NCI-H146 treated with DMSO at 0.1 percent for 48 hours (cell line): ENCODE measurements at regions not wholly inside any gene's neighbourhood (a gene's known extent, or its start where the extent isn't known, plus 50 kb on each side); places are given as distances from the start of the nearest gene placed in this dataset.
"Not testable (repeated sequence)": the region's sequence is repeated elsewhere in the genome, so short reads cannot be mapped to it uniquely, and the experiment has no call there.

Experiments used
- DNase-seq: peaks from one replicate; lab custom pipeline; 2025; ENCODE audit not compliant: unreplicated experiment; lab: John Stamatoyannopoulos, UW

DNA sequence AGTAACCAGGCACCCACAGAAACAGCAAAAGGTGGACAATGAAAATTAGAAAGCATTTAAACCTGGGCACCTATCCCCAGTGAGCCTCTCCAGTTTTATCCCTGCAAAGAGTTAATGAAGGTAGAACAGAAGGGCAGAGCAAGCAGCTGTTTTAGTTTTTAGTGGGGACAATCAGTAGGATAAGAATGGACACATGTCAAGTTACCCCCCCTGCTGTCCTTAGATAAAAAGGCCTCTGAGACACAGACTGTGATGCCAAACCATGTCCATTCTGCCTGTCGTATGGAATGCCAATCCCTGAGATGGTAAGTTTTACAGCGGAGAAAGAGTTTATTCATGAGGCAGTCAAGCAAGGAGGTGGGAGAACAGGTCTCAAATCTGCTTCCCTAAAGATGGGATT is 162.6 kb upstream of the AGR3 start:
- no peak for DNase-seq

DNA sequence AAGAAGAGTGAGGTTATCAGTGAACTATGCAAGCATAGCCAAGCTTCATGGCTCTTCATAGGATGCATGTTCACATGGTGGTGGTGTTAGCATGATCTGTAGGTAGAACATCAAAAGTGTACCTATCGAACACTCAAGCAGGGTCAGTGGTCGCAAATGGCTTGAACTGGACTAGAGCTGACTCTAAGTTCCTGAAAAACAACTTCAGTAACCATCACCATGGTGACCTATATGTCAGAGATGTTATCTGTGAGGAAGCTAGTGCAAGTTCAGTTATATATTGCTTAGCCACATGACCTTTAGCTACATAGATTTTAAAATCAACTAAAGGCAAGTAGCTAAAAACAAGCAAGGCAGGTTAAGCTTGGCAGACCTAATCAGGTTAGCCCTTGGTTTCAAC is 163.1 kb upstream of the AGR3 start:
- DNase-seq = no peak

DNA sequence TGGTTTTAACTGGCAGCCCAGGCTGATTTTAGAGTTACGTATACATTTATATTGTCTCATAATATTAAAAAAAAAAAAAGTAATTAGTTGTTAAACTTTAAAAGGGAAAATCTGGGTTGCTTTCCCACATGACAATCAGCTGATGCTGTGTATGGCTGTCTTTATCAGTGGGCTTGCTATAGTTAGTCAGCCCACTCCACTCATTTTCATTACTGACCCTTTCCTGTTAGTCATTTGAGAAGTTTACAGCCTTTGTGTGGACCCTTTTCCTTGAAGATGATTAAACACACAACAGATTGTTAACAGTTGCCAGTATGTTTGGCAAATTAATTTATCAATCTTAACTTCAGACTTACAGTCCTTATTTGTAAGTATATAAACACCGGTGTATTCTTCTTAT is 164.5 kb upstream of the AGR3 start:
- DNase-seq = no peak

DNA sequence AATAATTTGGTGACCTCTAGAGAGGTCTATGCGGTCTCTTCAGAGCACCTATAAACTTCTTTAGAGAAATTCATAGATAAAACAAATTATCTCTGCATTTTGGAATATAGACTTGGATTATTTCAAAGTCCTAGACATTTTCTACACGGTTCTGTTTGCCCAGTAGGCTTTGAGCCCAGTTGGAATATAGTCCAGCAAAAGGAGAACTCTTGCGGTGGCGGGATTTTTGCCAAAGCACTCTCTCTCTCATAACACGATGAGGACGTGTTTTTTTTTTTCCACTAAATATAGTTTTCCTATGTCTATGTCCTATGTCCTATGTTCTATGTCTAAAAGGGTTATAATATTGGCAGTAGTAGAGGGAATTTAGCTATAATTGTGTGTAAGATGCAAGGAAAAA is 164.9 kb upstream of the AGR3 start:
- no peak for DNase-seq

DNA sequence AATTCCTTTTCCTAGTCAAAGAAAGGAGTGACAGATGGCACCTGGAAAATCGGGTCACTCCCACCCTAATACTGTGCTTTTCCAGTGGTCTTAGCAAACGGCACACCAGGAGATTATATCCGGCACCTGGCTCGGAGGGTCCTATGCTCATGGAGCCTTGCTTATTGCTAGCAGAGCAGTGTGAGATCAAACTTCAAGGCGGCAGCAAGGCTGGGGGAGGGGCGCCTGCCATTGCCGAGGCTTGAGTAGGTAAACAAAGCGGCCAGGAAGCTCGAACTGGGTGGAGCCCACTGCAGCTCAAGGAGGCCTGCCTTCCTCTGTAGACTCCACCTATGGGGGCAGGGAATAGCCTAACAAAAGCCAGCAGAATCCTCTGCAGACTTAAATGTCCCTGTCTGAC is 171.4 kb upstream of the AGR3 start:
- DNase-seq = not testable (repeated sequence)

DNA sequence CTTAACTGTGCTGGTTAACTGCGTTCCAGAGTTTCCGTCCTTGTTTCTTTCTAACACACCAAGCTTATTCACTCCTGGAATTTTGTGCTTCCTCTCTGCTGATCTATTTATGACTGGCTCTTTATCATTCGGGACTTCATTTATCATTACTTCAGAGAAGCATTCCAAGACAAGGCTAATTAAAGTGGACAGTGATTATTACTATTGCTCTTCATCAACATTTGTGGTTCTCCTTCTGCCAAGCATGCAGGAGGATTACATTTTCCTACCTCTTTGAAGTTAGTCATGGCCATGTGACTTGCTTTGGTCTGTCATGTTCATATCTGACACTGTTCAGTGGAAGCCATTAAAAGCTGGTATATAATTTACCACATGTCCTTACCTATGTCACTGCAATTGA is 172.4 kb upstream of the AGR3 start:
- no peak for DNase-seq

DNA sequence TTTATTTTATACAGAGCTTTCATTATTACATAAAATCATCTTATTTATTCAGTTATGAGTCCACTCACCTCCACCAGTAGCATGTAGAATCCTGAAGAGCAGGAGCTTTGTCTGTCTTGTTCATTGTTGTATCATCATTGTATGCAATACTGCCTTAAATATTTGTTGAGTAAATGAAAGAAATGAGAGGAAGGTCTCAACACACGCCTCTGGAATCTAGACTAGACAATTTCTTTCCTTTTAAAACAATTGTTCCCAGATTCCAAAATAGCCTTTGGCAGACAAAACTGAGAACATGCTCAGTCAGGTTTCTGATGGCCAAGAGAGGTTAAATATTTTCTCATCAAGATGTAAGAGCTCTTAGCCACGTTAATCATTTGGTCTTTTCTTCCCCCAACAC is 173.1 kb upstream of the AGR3 start:
- DNase-seq = no peak

DNA sequence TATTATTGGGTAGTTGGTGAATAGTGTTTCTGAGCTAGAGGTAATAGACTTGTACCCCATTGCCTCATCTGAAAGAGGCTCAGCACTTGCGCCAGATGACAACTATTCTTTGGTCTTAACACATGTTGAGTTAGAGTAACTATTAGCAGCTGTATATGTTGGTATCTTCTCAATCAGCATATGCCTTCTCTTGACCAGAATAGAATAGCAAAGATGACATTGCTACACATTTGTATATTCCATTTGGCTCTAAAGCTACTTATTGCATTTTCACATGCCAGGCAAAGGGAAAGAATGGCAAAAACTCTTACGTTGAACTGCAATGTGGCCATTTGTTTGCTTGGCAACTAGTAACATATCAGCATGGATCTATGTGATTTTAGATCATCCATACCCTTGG is 173.8 kb upstream of the AGR3 start:
- DNase-seq = no peak

DNA sequence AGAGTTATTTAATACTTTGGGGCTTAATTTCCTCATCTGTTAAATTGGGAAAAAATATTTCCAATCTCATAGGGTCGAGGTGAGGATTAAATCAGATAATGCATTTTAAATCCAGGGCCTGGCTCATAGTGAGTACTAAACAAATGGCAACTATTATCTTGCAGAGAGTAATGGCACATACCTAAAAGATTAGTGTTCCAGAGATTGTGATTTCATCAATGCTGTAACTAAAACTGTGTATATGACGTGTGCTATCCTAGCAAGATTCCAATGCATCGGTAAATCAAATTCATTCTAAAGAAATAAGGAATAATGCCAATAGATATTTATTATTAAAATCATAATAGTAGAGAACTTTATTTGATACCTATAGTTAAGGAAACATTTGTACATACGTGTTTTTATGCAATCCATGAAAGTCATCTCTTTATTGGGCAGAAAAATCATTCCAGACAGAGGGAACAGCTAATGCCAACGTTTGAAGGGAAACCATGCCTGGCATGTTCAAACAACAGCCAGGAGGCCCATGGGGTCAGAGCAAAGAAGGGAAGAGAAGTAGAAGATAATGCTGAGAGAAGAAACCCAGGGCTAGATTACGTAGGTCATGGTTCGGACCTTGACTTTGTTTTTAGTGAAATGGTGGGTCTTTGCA is 174.8 kb upstream of the AGR3 start:
- DNase-seq = no peak

DNA sequence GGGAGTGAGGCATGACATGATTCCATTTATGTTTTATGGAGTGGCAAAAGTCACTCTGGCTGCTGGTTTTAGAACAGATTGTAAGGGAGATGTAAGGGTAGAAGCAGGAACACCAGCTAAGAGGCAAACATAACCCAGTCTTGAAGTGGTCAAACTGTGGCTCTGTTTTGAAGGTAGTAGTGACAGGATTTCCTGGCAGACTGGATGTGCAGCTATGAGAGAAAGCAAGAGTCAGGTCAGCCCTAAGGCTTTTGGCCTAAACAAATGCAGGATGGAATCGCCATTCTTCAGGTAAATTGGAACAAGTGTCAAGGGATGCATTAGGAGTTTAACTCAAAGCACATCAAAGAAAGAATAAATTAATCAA is 175.3 kb upstream of the AGR3 start:
- no peak for DNase-seq

DNA sequence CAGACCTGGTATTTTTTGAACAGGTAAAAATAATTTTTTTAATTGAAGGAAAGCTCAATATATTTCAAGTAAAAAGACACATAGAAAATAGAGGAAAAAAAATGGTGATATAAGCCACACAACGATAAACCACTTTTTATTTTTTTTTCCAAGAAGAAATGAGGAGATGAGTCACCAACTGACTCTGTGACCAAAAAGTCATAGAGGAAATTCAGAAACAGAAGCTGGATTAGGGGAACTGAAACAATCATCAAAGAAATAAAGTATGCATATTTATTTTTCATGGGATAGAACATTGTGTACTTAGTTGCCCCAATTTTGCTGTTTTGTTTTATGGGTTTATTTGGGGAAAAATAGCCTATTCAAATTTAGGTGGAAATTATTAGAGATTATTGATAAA is 176.8 kb upstream of the AGR3 start:
- DNase-seq = no peak

DNA sequence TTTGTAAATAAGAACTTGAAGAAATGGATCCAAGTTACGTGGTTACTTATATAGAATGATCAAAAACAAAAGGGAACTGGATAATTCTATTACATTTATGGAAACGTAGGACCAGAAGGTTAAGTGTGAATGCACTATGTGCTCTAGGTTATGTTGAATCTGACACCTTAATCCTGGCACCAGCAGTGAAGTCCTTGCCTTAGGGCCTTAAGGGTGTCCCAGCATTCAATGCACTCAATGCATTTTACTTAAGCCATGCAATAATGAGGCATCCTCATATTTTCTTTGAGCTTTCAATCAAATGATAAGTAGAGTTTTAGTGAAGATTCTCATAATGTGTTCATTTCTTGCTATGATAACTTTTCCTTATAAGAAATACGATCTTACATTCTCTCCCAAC is 178.3 kb upstream of the AGR3 start:
- no peak for DNase-seq

DNA sequence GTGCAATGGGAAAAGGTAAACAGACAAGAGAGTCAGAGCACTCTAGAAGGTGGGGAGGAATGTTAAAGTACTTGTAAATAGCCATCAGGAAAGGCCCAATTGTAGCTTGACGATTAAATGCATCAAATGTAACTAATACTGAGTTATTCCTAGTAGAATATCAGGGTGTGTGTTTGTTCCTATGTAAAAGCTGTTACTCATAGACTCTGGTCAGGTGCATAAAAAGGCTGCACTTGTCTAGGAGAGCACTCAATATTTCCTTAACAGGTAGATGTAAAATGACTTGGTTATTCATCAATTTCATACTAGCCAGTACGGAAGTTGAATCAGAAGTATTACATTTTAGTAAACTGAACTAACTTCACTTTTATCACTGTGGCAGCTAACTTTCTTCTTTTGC is 179.7 kb upstream of the AGR3 start:
- no peak for DNase-seq

DNA sequence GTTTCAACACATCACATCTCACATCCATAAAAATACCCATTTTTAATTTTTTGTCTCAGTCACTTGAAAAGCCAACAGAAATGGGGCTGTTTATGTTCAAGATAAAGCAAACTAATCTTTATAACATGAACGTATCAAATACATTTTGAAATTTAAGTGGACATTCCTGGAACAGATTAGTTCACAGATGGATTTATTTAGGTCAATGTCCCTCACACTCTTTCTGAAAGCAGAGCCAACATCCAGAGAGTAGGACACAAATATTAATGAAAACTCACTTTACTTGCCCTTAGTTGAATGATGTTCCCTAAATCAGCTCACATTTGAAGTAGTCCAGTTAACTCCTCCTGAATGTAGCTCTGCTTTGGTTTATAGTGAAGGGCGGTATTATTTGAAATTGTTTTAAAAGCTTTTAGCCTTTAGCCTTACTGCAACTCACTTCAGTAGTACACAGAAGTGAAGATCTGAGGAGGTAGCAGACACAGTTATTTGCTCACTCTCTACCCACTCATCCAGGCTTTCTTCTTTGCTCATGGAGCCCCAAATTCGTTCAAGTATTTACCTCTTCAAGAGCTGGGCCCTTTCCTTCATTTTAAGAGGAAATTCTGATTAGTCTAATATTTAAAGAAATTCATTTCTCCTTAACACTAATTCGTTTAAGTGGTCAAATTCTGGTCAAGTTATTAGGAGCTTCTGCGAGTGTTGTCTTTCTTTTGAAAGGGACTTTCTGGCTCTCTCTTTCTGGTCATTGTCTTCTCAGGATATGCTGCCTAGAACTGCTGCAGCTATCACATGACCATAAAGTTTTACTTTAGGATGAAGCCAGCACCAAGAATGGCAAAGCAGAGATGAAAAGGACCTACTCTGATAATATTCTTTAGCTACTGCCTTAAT is 180.6 kb upstream of the AGR3 start:
- no peak for DNase-seq

DNA sequence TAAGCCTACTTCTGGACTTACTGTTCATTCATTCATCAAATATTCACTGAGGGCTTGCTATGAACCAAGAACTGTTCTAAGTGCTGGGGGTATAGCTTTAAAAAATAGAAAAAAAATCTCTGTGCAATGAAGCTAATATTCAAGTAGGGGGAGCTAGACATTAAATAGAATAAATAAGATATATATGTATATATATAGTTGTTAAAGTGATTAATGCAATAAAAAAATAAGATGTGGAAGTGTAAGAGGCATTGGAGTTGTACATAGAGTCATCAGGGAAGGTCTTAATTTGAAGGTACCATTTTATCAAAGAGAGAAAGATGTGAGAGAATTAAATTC is 181.2 kb upstream of the AGR3 start:
- DNase-seq = no peak

DNA sequence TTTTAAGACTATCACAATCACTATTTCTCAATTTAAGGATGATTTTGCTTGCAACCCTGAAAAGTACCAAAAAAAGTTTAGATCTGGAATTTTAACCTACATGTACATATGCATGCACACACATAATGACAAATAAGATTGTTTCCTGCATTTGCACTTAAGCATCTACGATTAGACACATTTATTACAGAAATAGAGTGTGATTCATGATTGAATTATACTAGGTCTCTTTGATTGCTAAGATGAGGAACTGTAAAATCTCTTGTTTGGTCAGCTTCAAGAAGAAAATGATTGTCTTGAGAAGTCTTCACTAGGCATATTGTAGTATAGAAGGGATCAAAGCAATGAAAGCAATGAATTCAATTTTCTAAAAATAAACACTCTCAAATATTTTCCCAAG is 185.9 kb upstream of the AGR3 start:
- DNase-seq = no peak

DNA sequence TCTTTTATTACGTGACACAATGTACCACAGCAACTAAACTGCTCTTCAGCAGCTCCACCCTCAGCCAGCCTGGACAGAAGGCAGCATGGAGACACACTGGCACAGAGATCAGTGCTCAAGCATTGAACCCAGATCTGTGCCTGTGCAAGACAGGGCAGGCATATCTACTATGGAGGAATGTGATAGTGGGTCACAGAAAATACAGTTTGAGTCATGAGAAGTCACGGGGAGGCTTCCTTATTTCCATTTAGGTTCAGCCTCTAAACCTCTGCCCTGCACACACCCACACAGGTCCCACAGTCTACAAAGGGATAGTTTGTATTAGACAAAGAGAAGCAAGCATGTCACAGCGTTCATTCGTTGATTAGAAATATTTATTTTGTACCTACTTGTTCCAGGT is 187.4 kb upstream of the AGR3 start:
- DNase-seq = no peak

DNA sequence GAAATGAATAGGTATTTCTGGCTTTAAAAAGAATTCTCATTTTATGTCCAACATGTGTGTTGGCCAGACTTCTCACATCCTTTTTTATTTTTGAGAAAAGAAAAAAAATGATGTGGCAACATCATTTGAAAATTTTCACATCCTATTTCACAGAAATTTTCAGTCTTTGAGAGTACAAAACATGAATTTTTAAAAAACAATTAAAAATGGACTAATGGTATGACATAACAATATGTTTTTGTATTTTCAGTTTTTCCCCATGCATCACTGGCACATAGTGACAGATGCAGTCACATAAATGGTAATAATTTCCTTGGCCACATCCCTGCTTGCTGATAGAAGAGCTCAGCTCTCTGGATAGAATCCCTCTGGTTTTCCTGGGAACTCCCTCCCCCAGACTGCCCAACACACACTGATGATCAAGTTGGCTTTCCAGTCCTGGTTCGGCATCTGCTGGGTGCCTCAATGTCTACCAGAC is 188.5 kb upstream of the AGR3 start:
- no peak for DNase-seq

DNA sequence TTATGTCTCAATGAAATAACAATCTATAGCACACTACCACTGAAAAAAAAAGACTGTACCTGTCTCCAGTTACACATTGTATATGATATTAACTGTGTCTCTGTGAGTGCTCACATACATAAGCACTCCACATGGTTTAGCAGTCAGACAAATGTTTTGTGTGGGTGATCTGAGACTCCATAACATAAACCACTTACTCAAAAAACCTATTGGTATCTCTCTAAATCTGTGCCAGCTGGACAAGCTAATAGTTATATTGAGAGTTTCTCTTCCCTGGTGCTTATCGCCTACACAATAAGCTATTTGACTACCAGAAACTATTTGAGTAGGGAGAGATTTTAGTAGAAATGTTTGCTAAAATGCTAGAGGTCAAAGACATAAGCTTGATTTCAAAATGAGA is 190.1 kb upstream of the AGR3 start:
- no peak for DNase-seq

DNA sequence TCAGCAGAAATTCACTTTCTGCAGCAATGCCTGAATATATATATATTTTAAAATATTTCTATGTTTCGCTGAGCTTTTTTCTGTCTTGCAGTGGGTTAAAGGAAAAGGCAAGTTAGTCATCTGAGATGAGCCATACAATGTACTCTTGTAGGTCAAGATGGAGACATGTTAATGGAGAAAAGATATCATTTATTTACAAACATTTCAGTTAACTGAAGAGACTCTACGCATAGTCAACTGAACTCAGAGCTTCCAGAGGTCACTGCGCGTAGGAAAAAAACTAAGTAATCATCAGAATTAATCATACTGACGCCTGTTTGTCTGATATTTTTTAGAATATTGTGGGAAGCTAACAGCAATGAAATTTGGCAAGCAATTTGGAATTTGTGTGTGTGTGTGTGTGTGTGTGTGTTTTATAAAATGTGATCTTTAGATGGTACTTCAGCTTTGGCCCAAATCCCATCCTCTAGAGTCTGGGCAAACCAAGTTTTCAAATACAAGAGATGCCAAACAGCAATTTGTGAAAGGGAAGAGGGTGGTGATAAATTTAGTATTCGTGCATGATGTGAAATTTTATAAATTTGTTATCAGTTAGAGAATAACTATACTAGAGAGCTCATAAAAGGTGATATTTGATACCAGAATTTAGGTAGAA is 193.9 kb upstream of the AGR3 start:
- DNase-seq = no peak

DNA sequence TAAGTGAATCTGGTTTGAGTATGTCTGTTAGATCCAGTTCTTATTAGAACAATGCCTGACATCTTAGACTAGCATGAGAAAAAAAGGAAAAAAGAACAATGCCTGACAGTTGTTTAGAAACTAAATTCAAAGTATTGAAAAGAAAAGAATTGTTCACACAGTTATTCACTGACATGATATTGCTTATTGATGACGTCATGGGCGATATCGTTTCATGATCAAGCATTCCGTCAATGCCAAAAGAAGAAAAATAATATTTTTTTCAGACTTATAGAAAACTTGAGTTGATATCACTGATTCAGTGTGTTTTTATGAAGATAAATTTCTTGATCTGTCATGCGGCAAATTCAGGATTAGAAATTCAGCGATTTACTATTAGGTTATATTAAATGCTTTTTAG is 196.5 kb upstream of the AGR3 start:
- no peak for DNase-seq

DNA sequence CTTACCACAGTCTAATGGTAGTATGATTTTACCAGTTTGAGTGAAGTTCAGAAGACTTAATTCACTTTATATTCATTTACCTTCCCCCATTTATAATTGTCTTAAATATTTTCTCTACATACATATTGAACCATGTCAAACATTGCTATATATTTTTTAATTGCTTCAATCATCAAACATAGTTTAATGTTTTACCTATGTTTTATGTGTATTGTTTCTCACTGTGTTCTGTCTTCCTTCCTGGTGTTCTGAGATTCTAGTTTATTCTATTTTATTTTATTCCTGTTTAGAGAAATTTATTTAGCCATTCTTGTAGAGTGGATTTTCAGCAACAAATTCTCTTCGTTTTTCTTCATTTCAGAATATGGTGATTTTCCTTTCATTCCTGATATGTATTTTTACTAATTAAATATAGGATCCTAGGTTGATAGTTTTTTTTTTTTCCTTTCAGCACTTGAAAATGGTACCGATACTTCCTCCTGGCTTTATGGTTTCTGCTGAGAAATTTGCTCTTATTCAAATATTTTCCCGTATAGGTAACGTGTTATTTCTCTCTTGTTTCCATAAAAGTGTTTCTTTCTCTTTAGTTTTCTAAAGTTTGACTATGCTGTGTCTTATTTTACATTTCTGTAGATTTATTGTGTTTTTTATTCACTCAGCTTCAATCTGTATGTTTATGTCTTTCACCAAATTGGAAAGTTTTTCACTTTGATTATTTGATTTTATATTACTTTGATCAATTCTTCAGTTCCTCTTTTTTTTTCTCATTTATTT is 201.8 kb upstream of the AGR3 start:
- DNase-seq = no peak
